HG03575 (cell line): ENCODE measurements at regions not wholly inside any gene's neighbourhood (a gene's known extent, or its start where the extent isn't known, plus 50 kb on each side); places are given as distances from the start of the nearest gene placed in this dataset.

ENCODE experiments used
- ATAC-seq: cut with Tn5 transposase; IDR thresholded peaks from one replicate; pipeline ENCODE4 v1.9.1; 2021; ENCODE audit not compliant: unreplicated experiment, insufficient number of reproducible peaks, low FRiP score; ENCODE audit errors: extremely low read depth

DNA sequence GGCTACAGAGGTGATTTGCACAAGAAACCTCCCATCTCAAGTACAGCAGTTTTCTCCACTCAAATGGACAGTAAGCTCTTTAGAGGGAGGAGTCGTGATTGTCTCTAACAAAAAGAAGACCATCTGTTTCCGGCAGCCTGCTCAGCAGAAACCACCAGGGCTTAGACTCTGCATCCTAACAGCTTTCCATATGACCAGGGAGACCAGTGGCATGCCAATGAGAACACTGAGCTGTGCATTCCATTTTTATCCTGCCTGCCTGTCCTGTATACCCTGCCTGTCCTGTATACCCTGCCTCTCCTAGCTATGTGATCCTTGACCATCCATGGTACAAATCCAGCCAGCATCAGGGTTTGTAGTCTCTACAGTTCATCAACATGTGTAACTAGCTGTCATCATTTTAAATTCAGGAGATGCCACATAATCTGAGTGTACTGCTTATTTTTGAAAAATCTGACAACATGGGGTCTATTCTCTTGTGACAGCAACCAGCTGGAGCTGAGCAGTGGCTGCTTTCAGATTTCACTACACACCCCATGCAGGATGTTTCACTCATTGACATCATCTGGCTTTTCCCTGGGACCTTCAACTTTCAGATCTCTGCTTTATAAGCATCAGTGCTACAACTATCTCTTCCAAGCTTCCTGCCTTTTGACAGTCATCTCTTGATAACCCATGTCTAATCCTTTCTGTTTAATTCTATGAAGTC is 50.5 kb upstream of the POU2AF2 start:
- ATAC-seq = no peak

- ATAC-seq = no peak
These were observed 51.5 kb upstream of the POU2AF2 start for GRCh38 chr11:111193924-111194490.

GRCh38 chr11:111189466-111189865 is 56.1 kb upstream of the POU2AF2 start:
- ATAC-seq = no peak

DNA sequence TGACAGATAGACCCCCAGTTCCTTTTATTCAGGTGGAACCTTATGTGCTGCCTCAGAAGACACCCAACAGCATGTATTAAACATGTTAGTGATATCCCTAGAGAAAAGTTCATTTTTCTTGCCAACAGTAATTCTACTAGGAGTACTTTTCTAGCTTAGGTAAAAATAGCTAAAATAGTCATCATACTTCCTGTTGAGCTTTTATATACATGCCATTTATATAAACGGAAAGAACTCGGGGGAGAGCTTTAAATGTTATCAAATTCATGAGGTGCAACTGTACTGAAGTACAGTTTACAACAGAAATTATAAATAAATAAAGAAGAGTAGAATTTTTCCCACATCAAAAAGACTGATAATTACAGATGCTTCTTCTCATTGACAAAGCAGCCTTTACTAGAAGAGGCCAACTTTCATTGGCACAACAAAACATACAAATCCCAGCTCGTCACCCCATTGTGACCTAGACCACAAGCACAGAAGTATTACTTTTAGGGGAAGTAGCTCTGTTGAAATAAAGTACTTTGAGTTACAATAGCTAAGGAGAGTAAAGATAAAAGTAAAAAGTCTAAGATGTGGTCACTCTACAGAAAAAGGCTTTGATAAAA is 59.1 kb upstream of the POU2AF2 start:
- ATAC-seq = no peak

- ATAC-seq = no peak
These were observed 60.3 kb upstream of the POU2AF2 start for GRCh38 chr11:111185266-111185665.

DNA sequence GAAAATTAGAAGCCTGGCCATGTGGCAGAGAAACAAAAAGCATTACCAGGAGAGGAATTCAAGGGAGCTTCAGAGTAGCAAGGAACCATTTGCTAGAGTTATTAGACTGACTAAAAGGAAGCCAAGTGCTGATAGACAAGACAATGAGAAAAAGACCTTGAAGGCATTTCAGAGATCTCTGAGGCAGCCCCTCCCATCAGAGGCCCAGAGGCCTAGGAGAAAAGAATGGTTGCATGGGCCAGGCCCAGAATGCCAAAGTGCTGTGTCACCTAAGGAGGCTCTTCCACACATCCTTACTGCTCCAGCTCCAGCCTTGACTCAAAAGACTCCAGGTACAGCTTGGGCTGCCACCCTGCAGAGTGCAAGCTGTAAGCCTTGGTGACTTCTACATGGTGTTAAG is 61.8 kb upstream of the POU2AF2 start:
- ATAC-seq = no peak

GRCh38 chr11:111179184-111179910 is 66.2 kb upstream of the POU2AF2 start:
- no peak for ATAC-seq

- peak; percentile 56 for ATAC-seq
These were observed 68.3 kb upstream of the POU2AF2 start for GRCh38 chr11:111177037-111177871.

- peak; percentile 45 for ATAC-seq
These were observed 68.9 kb upstream of the POU2AF2 start for GRCh38 chr11:111176603-111177002.

- ATAC-seq = no peak
These were observed 72.3 kb upstream of the POU2AF2 start for GRCh38 chr11:111173221-111173620.

GRCh38 chr11:111172321-111172862 is 73.1 kb upstream of the POU2AF2 start:
- no peak for ATAC-seq

- ATAC-seq = no peak
These were observed 74.7 kb upstream of the POU2AF2 start for GRCh38 chr11:111170761-111171379.

GRCh38 chr11:111169367-111169766 is 76.2 kb upstream of the POU2AF2 start:
- no peak for ATAC-seq

DNA sequence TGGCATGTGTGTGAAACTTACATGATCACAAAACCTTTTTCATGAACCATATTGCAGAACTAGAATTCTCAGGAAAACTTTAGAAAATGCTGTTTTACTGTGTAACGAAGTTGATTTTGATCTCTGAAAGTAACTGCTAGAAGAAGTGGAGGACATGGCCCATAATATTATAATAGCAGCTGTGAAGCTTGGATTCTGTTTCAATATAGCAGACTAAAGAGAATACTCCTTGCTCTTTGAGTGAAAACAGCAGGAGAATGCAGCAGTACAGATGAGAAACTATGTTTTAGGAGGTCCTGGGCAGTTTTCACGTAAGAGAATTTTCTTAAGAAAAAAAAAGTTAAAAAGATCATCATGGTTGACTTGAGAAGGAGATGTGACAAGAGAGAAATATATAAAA is 76.7 kb upstream of the POU2AF2 start:
- ATAC-seq = no peak

- no peak for ATAC-seq
These were observed 77.9 kb upstream of the POU2AF2 start for GRCh38 chr11:111167666-111168065.

DNA sequence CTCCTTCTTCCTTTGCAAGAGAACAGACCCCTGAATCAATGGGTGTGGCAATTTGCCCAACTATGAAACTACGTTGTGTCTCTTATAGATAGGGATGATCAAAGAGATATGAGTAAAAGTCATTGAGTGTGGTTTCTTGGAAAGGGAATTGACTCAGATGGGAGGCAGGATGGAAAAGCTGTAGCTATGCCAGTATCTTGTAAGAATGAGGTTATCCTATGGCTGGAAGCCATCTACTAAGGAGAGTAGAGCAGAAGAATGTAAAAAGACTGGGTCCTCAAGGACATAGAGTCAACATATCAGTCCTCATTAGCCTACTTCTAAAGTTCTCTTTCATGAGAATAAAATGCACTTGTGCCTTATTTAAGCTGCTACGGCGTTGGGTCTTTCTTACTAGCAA is 78.9 kb upstream of the POU2AF2 start:
- no peak for ATAC-seq

DNA sequence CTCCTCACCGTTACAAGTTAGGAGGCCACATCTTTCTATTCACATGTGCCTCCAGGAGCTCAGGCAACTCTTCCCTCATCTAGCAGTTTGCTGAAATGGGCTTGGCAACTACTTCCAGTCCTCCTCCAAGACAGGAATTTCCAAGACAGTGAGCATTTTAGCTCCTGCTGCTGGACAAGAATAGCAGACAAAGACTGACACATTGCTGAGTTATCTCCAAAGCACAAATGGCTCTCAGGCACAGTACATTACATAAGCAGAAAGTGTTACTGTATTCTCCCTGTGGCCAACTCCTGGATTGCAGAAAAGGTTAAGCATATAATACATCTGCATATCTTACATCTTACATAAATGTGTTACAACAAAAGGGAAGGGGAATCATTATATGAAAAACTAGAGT is 83.2 kb upstream of the POU2AF2 start:
- no peak for ATAC-seq

- ATAC-seq = no peak
These were observed 88.0 kb upstream of the POU2AF2 start for GRCh38 chr11:111157571-111157970.
